HG02852 (cell line): ENCODE measurements at regions not wholly inside any gene's neighbourhood (a gene's known extent, or its start where the extent isn't known, plus 50 kb on each side); places are given as distances from the start of the nearest gene placed in this dataset.
"Not testable (repeated sequence)": the region's sequence is repeated elsewhere in the genome, so short reads cannot be mapped to it uniquely, and the experiment has no call there.

Experiments used
- ATAC-seq: cut with Tn5 transposase; IDR thresholded peaks from one replicate; pipeline ENCODE4 v1.9.1; 2021; ENCODE audit warnings: mild to moderate bottlenecking, moderate library complexity; ENCODE audit not compliant: unreplicated experiment

DNA sequence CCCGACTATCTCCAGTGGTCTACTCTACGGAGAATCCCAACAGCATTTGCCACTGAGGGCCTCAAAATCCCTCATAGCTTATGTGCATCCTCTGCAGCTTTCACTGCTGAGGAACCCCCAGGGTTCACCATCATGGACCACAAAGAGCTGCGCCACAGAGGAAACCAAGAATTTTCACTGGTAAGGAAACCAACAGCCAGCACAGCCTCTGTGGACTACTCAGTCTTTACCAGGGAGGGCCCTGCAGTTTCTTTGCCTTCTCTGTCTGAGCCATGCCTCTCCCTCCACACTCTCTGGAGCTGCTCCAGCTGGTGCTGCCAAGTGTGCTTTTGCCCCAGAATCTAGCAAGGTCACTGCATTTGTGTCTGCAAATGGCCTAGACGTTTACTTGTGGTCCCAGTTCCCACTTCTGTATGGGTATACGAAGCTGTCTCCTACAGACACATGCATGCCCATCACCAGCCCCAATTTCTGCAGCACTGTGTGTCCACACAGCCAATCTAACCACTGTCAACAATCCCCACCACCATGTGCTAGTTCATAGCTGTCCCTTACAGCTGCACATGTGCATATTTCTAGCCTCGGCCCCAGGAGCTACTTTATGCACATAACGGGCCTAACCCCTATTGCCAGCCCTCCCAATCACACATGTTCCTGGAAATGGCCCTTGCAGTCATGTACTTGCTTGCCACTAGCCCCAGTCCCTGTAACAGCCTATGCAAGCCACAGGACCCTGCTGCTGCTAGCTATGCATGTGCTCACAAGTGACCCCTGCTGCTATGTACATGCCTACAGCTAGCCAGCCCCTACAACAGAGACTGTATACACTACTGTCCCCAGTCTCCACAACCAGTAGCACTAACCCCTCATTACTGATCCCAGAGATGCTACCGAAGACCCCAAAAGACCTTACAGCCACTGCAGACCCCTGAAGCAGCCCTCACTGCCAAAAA, 1437.4 kb downstream of the CDH11 start:
- no peak for ATAC-seq

DNA sequence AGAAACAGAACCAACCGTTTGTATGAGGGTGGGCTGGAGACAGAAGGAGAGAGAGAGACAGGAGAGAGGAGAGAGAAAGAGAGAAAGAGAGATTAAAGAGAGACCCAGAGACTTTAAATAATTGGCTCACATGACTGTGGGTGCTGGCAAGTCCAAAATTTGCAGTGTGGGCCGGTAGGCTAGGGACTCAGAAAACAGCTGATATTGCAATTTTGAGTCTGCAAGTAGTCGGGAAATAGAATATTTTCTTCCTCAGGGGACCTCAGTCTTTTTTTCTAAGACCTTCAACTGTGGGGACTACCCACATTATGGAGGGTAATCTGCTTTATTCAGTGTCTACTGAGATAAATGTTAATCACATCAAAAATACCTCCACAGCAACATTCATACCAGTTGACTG, 1439.0 kb downstream of the CDH11 start:
- ATAC-seq = no peak

DNA sequence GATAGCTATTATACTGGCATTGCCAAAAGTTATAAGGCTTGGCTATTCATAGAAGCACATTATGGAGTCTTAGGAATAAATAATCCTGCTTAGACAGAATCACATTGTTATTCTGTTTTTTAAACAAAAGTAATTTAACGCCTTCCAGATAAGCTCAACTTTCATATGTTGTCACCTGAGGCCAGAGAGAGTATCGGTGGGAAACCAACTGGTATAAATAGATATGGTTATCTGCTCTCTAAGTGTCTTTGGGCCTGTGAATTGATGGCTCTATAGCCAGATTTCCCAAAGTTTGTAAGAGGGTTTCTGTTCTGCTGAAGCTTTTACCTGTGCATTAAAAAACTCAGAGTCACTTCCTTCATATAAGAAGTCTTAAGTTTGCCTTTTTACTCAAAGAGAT, 1449.4 kb downstream of the CDH11 start:
- no peak for ATAC-seq

DNA sequence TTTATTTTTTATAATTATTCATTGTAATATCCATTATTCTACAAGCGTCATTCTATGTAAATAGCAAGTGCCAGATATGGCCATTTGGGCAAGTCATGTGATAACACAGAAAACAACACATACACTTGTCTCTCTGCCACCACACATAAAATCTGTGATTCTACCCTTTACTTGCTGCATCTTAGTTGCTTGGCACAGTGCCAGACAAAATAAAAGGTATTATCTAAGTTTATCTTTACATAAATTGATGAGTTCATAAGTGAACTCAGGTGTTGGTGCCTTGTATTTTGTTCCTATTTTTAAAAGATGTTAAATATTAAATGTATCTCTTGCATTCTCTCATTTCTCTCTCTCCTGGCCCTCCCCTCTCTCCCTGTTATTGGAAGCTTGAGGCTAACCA, 1458.7 kb downstream of the CDH11 start:
- ATAC-seq = no peak

DNA sequence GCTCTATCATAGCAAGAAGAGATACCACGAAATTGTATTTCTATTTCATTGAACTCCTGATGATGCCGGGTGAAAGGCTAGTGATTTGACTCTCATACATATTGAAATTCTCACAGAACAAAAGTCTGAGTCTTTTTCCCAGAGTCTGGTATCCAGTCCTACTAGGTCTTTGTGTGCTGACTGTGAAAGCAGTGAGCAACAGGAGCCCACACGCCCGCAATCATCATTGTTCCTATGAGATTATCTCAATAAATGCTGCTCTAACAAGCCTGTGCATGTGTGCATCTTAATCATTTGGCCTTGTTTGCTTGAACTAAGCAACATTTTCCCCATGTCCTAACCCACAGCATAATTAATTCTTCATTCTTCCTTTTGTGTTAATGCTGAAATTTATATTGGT, 1466.0 kb downstream of the CDH11 start:
- ATAC-seq = no peak

DNA sequence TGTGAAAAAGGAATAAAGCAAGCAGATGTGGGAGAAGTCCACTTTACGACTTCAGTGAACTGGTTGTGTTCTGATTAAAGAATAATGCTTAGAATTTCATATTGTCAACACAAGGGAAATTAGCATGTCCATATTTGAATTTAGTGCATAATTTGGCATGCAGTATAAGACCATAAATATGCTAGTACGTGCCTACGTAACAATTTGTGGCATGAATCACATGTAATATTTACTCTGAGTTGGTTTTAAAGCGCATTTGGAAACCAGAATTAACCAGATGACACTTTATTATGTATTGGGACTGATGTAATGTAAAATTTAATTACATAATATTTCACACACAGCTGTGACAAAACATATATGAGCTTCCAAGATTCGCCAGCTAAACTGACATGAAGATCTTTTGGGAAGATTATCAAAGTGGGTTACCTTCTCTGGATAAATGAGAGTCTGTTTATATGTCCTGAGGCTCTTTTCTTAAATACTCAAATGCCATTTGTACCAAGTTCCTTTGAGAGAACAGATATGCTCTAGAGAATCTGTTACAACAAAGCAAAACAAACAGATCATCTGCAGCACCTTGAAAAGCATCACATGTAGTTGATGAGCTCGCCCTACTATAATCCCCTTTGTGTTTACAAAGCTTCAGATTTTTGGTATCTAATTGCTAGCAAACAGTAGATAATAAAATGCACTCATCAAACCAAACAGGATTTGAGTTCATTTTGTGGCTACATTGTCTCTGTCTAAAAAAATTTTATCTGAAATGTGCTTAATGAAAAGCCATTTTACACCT, 1468.6 kb downstream of the CDH11 start:
- no peak for ATAC-seq

GRCh38 chr16:63652091-63652490, 1469.8 kb downstream of the CDH11 start:
- ATAC-seq = no peak

GRCh38 chr16:63650550-63650949, 1471.3 kb downstream of the CDH11 start:
- ATAC-seq = no peak

GRCh38 chr16:63633706-63634445, 1488.0 kb downstream of the CDH11 start:
- ATAC-seq = not testable (repeated sequence)

DNA sequence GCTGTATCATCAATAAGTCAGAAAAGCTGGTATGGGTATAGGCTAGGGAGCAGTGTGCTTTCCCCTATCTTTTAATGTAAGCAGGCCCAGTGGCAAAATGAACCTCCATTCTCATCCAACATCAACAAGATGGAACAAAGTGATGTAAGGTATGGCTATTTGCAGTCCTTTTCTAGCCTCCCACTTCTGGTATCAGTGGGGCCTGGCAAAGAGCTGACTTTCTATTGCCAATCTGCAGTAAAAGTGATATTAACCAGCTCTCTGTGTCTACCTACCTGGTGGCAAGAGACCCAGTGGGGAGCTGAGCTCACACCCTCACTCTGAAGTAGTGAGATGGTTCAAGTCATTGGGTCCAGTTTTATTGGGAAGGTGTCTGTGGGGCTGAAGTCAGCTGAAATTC, 1492.6 kb downstream of the CDH11 start:
- ATAC-seq = no peak

DNA sequence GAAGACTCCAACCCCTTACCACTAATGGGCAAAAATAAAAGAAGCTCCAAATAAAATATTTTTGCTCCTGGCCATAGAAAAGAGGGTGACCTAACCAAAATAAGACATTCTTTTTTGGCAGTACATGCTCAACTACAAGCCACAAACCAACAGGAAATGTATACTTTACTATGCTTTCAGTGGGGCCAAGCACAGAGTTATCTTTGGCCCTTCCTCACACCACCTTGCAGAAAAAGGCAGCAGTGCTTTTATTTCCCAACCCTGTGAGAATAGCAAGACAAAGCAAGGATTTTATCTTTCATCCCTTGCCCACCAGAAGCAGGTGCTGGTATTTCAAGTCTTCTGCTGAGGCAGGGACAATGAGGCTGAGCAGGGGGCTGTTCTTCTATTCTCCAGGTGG, 1493.1 kb downstream of the CDH11 start:
- no peak for ATAC-seq

DNA sequence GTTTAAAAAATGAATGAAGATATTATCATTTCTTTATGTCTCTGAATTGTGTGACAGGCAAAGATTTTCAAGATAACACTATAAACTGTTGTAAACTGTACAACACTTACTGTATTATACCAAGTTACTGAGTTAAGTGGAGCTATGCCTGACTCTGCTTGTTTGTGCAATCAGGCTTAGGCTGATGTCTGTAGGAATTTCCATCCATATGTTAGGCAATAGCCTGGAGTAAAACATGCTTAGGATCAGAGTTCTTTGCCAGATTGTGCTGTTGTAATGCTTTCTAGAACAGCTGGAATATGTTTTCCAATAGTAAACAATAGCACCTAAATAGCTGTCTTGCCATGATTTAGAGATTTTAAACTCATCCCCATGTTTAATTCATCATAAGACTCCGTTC, 1496.7 kb downstream of the CDH11 start:
- ATAC-seq = no peak

- no peak for ATAC-seq
Observed at GRCh38 chr16:63623551-63624039, 1498.3 kb downstream of the CDH11 start.

DNA sequence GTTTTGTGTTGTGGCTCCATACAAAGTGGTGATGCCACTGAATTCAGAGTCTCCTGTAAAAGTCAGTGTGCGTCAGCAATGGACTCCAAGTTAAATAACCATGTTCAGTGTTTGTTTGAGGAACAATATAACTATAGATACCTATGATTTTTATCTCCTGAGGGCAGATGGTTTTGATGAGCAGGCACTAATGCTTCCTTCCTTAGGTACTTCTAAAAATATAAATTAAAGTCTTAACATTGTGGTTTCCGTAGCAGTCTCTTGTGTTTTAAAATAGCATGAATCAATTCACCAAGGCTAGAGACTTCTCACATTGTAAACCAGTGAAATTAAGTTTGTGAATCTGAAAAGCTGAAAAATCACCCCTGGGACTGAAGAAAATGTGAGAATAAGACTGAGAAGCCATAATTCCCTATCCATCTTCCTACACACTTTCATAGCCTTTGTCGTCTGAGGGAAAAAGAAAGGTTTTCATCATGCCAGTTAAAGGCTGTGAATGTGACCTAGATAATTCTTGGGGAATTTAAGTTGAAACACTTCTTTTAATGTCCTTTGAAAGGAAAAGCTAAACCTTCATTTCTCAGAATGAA, 1502.9 kb downstream of the CDH11 start:
- ATAC-seq = no peak

GRCh38 chr16:63617990-63618763, 1503.7 kb downstream of the CDH11 start:
- no peak for ATAC-seq

- ATAC-seq = no peak
Observed at GRCh38 chr16:63617047-63617989, 1504.5 kb downstream of the CDH11 start.

DNA sequence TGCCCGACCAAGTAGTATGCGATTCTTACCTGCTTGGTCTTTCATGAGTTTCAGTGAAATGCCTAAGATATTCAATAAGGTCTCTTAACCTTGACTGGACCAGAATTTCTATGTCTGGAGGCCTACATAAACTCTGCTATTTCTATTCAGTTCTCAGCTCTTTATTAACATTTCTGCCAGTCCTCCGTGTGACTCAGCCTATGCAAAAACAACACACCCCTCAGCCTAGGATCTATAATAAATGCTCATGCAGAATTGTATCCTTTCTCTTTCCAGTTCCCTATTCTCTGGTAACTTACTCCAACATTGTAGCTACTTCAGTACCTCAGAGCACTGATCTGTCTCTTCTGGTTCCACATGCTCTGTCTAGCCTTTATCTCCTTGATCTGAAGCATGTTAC, 1507.4 kb downstream of the CDH11 start:
- ATAC-seq = no peak

- ATAC-seq = no peak
Observed at GRCh38 chr16:63613701-63614100, 1508.2 kb downstream of the CDH11 start.
